RPMI8226 (cell line): ENCODE measurements at regions not wholly inside any gene's neighbourhood (a gene's known extent, or its start where the extent isn't known, plus 50 kb on each side); places are given as distances from the start of the nearest gene placed in this dataset.
A peak's percentile ranks its signal among the peaks of the same experiment; 100 is the strongest.
"Not testable (repeated sequence)": the region's sequence is repeated elsewhere in the genome, so short reads cannot be mapped to it uniquely, and the experiment has no call there.

Experiments
- DNase-seq: peaks from one replicate; pipeline ENCODE4 v3.0.0-alpha.2; 2015

- DNase-seq = not testable (repeated sequence)
These were observed 135.9 kb upstream of the PROKR2 start for GRCh38 chr20:5452691-5453090.

DNA sequence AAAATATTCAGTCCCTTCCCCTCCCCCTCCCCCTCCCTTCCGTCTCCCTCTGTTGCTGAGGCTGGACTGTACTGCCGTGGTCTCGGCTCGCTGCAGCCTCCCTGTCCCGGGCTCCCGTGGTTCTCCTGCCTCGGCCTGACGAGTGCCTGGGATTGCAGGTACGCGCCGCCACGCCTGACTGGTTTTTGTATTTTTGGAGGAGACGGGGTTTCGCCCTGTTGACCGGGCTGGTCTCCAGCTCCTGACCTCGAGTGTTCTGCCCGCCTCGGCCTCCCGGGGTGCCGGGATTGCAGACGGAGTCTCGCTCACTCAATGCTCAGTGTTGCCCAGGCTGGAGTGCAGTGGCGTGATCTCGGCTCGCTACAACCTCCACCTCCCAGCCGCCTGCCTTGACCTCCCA, 135.5 kb upstream of the PROKR2 start:
- DNase-seq = not testable (repeated sequence)

GRCh38 chr20:5451643-5452210, 135.0 kb upstream of the PROKR2 start:
- DNase-seq = no peak

- DNase-seq = peak; percentile 52
These were observed 131.8 kb upstream of the PROKR2 start for GRCh38 chr20:5448449-5449118.

DNA sequence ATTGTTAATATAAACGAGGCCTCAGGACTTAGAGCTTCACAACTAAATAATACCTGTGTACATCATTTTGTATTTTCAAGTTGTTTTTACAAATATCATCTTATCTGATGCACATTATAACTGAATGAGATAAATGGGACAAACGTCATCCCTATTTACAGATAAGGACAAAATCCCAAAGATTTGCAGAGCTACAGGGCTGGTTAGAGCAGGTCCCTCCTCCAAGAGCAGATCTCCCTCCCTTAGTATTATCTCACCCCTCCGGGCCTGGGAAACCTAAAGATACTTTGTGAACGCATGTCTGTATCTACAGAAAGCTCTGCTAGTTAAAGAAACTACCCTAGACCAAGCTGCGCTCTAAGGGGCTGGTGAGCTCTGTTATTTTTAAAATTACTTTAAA, 130.4 kb upstream of the PROKR2 start:
- no peak for DNase-seq

GRCh38 chr20:5445611-5446010, 128.9 kb upstream of the PROKR2 start:
- no peak for DNase-seq

- DNase-seq = no peak
These were observed 125.3 kb upstream of the PROKR2 start for GRCh38 chr20:5442101-5442500.

- DNase-seq = no peak
These were observed 117.4 kb upstream of the PROKR2 start for GRCh38 chr20:5434116-5434515.

- DNase-seq = no peak
These were observed 116.6 kb upstream of the PROKR2 start for GRCh38 chr20:5433352-5433751.

DNA sequence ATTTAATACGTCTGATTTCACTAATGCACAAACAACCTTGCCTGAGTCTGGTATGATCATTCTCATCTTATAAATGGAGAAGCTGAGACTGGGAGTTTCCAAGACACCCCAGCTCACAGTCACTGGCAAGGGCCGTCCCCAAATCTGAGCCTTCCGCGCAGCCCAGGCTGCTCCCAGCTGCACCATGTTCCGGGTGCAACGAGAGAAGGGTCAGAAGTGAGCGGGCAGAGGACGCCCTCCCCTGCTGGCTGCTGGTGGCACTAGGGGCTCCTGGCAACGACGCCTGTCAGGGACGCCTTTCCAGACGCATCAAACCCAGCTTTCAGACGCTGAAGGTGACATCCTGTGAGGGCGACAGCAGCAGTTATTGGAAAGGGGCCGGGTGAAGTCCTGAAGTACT, 115.3 kb upstream of the PROKR2 start:
- no peak for DNase-seq

GRCh38 chr20:5430670-5431069, 113.9 kb upstream of the PROKR2 start:
- no peak for DNase-seq

DNA sequence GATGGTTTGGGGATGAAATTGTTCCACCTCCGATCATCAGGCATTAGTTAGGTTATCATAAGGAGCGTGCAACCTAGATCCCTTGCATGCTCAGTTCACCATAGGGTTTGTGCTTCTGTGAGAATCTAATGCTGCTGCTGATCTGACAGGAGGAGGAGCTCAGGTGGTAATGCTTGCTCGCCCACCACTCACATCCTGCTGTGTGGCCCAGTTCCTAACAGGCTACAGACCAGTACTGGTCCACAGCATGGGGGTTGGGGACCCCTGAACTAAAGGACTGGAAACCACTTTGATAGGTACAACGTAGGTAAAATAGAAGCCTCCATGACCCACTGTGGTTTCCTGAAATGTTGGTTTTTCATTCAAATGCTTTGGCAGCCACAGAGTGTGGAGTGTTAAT, 109.3 kb upstream of the PROKR2 start:
- no peak for DNase-seq

GRCh38 chr20:5416086-5416485, 99.3 kb upstream of the PROKR2 start:
- DNase-seq = no peak

GRCh38 chr20:5413394-5413793, 96.6 kb upstream of the PROKR2 start:
- DNase-seq = no peak

- no peak for DNase-seq
These were observed 93.7 kb upstream of the PROKR2 start for GRCh38 chr20:5410470-5410869.

DNA sequence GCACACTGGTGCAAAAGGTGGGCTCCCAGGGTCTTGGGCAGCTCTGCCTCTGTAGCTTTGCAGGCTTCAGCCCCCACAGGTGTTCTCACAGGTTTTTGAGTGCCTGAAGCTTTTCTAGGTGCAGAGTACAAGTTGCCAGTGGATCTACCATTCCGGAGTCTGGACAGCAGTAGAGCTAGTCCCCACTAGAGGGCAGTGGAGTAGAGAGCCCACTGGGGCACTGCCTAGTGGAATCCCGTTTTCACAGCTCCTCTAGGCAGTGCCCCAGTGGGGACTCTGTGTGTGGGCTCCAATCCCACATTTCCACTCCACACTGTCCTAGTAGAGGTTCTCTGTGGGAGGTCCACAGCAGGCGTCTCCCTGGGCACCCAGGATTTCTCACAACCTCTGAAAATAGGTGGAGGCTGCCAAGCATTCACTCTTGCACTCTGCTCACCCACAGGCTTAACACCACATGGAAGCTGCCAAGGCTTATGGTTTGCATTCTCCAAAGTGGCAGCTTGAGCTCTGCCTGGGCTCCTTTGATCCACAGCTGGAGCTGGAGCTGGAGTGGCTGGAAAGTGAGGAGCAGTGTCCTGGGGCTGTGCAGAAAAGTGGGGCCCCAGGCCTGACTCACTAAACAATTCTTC, 86.3 kb upstream of the PROKR2 start:
- peak; percentile 60 for DNase-seq

- DNase-seq = no peak
These were observed 84.6 kb upstream of the PROKR2 start for GRCh38 chr20:5401277-5401875.

DNA sequence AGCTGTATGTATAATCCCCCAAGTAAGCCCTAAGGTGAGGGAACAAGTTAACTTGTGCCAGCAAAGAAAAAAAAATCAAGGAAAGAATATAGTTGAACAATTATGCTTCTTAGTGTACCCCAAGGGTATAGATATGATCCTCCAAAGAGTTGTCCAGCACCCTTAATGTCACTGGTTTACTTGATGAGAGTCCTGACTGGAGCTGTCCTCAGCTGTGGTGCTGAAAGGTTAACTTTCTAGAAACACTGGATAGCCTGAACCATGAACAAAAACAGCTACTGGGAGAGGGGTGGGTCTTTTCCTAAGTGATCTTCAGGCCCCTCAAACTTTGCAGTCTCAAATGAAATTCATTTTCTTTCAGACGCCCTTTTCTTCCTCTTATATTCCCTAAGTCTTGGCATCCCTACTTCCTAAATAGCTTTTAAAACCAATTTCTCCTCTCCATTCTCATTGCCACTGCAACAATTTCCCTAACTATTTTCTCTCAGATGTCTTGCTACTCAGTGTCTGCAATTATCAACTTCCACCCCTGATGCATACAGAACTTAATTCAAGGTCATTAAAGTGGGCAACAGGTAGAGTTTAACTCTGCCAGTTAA, 83.5 kb upstream of the PROKR2 start:
- peak; percentile 42 for DNase-seq

DNA sequence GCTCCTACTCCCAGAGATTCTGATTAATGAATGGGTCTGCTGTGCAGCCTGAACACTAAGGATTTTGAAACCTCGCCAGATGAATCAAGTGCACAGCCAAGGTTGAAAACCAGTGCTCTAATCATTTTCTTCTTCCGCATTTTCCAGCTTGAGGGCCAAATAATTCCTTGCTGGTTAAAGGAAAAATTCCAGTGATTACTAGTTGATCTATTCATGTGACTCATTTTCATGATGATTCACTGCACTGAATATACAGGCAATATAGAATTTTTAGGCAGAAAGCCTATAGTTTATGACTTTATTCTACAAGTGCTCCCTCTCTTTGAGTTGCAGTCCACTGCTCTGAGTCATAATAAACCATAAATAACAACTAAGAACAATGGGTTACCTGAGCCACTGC, 80.6 kb upstream of the PROKR2 start:
- DNase-seq = no peak

DNA sequence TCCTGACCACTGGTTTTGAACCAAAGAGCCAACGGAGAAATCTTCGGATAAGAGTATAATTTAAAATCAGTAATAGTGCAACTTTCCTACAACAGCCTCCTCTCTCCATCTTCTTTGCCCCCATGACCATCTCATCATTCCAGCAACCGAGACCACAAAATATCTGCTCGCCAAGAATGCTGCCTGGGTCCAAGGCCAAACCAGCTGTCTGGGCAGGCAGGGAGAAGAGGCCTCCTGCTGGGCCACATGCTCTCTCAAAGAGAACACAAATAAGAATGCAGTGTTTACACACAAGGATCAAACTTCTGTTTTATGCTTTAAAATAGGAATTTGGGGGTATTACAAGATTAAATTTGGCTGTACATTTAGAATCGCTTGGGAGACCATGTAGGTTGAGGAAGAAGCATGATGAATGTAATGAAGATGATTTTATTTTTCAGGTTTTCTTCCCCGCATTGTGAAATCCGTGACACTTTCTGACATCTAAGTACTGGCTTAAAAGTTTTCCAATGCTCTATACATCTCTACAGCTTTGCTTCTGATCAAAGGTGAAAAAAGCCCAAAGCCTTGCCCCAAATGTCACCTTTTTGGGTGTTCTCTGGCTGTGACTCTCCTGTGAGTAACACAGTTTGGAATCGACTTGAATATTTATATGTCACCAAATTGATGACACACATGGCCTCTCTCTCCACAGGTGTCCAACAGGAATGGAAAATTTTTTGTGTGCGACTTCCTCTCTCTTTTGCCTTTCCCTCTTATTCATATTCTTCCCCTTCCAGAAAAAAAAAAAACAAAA, 79.4 kb upstream of the PROKR2 start:
- no peak for DNase-seq

GRCh38 chr20:5393218-5393870, 76.6 kb upstream of the PROKR2 start:
- DNase-seq = no peak

- no peak for DNase-seq
These were observed 74.0 kb upstream of the PROKR2 start for GRCh38 chr20:5390720-5391119.
